ENCODE measurements at regions not wholly inside any gene's neighbourhood (a gene's known extent, or its start where the extent isn't known, plus 50 kb on each side); places are given as distances from the start of the nearest gene placed in this dataset.

DNA sequence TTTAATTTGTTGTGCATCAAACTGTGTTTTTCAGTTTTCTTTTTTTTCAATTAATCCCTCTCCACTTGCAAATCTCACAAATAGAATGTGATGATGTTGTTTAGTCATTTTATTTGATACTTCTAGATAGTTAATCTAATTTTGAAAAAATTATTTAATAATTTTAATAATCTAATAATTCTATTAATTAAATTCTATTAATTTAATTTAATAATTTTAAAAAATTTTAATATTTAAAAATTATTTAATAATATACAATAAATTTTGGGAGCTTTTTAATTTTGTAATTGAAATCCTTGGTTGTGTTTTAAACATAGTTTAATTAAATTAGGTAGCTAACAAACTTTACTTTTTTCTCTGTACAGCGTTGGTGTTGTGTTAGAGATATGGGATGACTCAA, 393.8 kb downstream of the OLFM4 start:
- intact Hi-C loops (cut with DNase I; ENCODE audit: low total_unique reads) = no loop called here
- no peak overlapping the region for H3K4me3 ChIP-seq (ENCODE audit: low read depth, poor library complexity, severe bottlenecking)
- no peak for DNase-seq (ENCODE audit: low spot score in 2 of 2)
- TF ChIP-seq, protein P1, sequence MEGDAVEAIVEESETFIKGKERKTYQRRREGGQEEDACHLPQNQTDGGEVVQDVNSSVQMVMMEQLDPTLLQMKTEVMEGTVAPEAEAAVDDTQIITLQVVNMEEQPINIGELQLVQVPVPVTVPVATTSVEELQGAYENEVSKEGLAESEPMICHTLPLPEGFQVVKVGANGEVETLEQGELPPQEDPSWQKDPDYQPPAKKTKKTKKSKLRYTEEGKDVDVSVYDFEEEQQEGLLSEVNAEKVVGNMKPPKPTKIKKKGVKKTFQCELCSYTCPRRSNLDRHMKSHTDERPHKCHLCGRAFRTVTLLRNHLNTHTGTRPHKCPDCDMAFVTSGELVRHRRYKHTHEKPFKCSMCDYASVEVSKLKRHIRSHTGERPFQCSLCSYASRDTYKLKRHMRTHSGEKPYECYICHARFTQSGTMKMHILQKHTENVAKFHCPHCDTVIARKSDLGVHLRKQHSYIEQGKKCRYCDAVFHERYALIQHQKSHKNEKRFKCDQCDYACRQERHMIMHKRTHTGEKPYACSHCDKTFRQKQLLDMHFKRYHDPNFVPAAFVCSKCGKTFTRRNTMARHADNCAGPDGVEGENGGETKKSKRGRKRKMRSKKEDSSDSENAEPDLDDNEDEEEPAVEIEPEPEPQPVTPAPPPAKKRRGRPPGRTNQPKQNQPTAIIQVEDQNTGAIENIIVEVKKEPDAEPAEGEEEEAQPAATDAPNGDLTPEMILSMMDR (IDR thresholded peaks at IDR 0.05) = no peak
- no peak for TF ChIP-seq POLR2A (IDR thresholded peaks at IDR 0.05)
- WGBS, 2 donors = 89 to 92% methylated on average over 1 of the region's 1 CpG

DNA sequence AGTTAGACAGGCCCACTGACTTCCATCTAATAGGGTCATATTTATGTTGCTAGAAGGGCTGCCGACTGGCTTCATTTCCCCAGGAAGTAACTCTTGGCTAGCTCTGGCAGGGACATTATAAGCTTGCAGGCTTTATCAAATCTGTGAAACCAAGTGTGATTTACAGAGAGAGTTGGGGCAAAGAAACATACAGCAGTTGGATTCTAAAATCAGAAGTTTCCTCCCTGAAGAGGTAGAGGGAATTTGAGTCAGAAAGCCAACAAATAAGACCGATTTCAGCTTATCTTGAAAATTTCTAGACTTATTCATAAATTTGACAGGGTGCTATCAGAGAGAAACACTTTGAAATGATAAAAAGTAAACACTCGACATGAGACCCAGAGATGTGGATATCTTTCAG, 407.8 kb downstream of the OLFM4 start:
- no peak for DNase-seq (ENCODE audit: low spot score in 2 of 2)
- TF ChIP-seq, protein P1 (IDR thresholded peaks at IDR 0.05) = no peak
- no peak for TF ChIP-seq POLR2A (IDR thresholded peaks at IDR 0.05)
- WGBS, 2 donors = 49 to 56% methylated on average over 3 of the region's 3 CpGs
- H3K4me3 ChIP-seq (ENCODE audit: low read depth, poor library complexity, severe bottlenecking) = no peak overlapping the region
- intact Hi-C loops (cut with DNase I; ENCODE audit: low total_unique reads) = no loop called here

DNA sequence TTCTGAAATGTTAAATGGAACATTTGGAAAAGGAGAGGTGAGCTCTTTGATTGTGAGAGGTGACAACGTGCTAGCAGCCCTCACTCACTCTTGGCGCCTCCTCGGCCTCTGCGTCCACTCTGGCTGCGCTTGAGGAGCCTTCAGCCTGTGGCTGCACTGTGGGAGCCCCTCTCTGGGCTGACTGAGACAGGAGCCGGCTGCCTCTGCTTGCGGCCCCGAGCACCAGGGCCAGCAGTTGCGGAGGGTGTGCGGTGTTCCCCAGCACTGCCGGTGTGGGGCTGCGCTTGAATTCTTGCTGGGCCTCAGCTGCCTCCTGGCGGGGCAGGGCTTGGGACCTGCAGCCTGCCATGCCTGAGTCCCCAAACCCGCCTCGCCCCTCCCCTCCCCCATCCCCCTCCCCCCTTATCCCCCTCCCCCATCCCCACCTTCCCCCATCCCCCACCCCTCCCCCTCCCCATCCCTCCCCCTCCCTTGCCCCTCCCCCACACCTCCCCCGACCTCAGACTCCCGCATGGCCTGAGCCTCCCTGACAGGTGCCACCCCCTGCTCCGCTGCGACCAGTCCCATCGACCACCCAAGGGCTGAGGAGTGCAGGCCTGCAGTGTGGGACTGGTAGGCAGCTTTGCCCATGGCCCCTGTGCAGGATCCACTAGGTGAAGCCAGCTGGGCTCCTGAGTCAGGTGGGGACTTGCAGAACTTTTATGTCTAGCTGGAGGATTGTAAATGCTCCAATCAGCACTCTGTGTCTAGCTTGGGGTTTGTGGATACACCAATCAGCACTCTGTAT, 411.0 kb downstream of the OLFM4 start:
- 94 to 99% methylated on average over 15 to 19 of the region's 20 CpGs for WGBS, 2 donors
- no peak for TF ChIP-seq POLR2A (IDR thresholded peaks at IDR 0.05)
- TF ChIP-seq, protein P1 (IDR thresholded peaks at IDR 0.05) = no peak
- no peak for DNase-seq (ENCODE audit: low spot score in 2 of 2)
- intact Hi-C loops (cut with DNase I; ENCODE audit: low total_unique reads) = no loop called here
- H3K4me3 ChIP-seq (ENCODE audit: low read depth, poor library complexity, severe bottlenecking) = no peak overlapping the region

DNA sequence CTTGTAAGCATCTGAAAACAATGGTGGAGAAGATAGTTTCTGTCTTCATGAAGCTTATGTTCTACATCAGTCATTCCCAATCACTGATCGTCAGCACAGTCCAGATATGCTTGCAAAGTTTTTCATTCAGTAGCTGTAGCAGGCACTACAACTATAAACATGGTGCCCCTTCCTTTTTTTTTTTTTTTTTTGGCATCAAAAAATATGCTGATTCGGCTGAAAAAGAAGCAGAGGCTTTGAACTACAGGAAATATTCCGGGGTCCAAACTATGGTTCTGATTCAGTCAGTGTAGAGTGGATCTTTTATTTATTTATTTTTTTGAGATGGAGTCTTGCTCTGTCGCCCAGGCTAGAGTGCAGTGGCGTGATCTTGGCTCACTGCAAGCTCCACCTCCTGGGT, 414.4 kb downstream of the OLFM4 start:
- TF ChIP-seq, protein P1 (IDR thresholded peaks at IDR 0.05) = no peak
- TF ChIP-seq POLR2A (IDR thresholded peaks at IDR 0.05) = no peak
- DNase-seq (ENCODE audit: low spot score in 2 of 2) = no peak
- 86 to 89% methylated on average over 5 of the region's 5 CpGs for WGBS, 2 donors

DNA sequence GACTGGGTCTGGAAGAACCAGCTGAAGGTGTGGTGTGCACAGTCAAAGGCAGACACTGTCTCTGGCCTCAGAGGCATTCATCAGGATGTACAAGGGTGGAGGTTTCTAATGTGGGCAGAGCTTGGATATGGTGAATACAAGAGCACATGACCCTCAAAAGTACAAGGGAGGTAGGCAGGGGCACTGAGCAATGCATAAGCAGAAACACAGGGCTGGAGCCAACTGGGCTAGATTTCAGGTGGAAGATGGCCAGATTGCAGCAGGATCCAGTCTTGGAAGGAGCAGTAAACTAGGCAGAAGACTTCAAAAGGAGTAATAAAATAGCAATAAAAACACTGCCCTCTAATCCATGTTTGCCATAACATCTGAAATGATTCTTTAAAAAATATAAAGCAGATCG, 417.1 kb downstream of the OLFM4 start:
- TF ChIP-seq, protein P1 (IDR thresholded peaks at IDR 0.05) = no peak
- TF ChIP-seq POLR2A (IDR thresholded peaks at IDR 0.05) = no peak
- no peak for DNase-seq (ENCODE audit: low spot score in 2 of 2)
- no peak overlapping the region for H3K4me3 ChIP-seq (ENCODE audit: low read depth, poor library complexity, severe bottlenecking)
- WGBS, 2 donors = 18 to 19% methylated on average over 1 of the region's 1 CpG
- intact Hi-C loops (cut with DNase I; ENCODE audit: low total_unique reads) = no loop called here

More for the DNA sequence above, 414.4 kb downstream of the OLFM4 start:
- intact Hi-C loops (cut with DNase I; ENCODE audit: low total_unique reads) = no loop called here
- H3K4me3 ChIP-seq (ENCODE audit: low read depth, poor library complexity, severe bottlenecking) = no peak overlapping the region

DNA sequence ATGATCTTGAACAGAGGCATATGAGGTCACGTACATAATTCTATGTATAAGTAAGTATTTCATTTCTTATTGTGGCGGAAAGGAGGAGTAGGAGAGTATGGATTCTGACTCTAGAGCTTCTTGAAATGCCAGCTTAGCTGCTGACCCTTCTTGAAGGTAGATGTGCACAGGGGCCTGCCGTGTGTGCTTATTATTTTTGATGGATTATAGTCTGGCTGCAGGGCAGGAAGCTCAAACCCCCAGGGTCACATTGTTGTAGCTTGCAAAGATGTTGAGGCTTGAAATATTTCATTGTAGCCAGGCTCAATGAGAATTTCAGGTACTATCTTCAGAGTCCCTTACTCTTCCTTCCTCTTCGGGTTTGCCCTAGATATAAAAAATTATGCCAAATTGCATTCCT, 418.8 kb downstream of the OLFM4 start:
- WGBS, 2 donors = 81 to 82% methylated on average over 4 of the region's 4 CpGs
- TF ChIP-seq POLR2A (IDR thresholded peaks at IDR 0.05) = no peak
- TF ChIP-seq, protein P1 (IDR thresholded peaks at IDR 0.05) = no peak
- intact Hi-C loops (cut with DNase I; ENCODE audit: low total_unique reads) = no loop called here
- no peak overlapping the region for H3K4me3 ChIP-seq (ENCODE audit: low read depth, poor library complexity, severe bottlenecking)
- no peak for DNase-seq (ENCODE audit: low spot score in 2 of 2)
